ENCODE measurements at regions not wholly inside any gene's neighbourhood (a gene's known extent, or its start where the extent isn't known, plus 50 kb on each side); places are given as distances from the start of the nearest gene placed in this dataset.

DNA sequence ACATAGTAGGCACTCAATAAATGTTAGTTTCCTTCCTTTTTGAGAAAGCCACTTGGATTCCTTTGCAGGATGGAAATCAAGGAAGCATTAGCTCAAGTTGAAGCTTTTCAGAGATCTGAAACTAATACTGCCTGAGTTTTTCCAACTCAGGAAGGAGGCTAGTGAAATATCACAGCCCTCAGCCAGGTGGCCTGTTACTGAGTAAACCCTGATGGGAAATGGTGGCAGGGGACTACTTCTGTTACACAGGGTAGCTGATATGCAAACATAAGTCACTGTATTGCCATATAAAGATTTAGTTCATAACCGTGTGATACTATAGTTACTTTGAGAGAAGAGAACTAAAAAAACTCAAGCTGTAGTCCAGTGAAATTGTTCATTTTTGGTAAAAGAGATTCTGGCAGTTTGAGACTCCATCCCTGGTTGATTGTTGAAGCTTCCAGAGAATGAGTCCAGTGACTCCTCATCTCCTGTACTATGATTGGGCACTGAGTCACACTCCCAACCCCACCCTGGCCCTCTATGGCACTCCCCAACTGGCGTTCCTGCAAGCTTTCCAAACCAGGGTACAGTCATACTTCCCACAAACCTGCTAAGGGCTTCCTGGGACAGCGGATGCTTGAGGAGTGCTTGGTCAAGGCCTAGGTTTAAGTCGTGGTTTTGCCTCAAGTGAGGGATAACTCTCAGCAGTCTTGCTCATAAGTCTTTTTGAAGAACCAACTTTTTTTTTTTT is 81.8 kb downstream of the MID1IP1 start:
- DNase-seq (ENCODE audit: extremely low read depth in 1 of 11, low read depth in 9 of 11, low spot score in 4 of 11), result no peak

DNA sequence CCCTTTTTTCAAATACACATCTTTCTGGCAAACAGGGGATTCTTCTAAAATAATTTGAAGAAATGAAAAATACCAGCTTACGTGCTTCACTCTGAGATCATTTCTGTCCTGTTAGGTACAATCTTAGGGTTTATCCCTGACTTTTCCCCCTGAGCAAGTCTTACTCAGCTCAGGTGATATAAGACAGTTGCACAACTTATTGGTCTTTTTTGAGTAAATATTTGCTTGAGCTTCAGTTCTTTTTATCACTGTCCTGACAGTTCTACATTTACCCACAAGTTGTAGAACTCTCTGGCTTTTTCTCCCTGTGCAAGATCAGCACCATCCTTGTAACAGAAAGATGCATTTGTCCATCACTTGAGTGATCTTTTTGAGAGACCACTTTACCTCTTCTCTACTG is 84.9 kb downstream of the MID1IP1 start:
- DNase-seq (ENCODE audit: extremely low read depth in 1 of 11, low read depth in 9 of 11, low spot score in 4 of 11), result no peak

DNA sequence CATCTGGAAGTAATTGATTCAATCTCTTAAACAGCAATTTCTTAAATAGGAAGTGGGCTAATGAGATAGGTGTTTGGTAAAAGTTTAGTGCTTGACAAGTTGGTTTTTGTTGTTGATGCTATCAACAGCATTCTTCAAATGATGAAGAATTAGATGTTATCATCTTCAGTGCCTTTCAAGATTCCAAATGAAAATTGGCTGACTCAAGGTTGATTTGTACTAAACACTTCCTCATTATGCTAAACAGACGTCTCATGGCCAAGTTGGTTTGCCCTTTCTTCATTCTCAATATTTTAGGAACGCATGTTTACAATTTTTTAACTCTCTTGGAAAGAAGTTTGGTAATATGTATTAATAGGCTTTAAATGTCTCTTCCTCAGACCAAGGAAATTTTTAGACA is 86.0 kb downstream of the MID1IP1 start:
- DNase-seq (ENCODE audit: extremely low read depth in 1 of 11, low read depth in 9 of 11, low spot score in 4 of 11), result no peak

DNA sequence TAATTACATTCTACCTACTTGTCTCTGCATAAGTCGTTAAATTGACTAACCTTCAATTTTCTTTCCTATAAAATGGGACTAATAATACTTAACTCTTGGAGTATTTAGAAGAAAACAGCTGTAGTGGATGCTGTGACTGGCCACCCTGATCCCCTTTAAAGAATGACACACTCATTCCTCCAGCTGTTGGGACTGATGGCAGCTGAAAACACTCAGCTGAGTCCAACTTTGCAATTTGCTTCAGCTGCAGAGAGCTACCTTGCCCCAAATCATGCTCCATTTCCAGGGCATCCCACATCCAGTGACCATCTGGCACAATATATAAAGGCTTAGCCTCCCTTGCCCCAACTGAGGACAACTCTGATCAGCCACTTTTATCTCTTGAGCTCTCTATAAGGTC is 89.1 kb downstream of the MID1IP1 start:
- no peak for DNase-seq (ENCODE audit: extremely low read depth in 1 of 11, low read depth in 9 of 11, low spot score in 4 of 11)

DNA sequence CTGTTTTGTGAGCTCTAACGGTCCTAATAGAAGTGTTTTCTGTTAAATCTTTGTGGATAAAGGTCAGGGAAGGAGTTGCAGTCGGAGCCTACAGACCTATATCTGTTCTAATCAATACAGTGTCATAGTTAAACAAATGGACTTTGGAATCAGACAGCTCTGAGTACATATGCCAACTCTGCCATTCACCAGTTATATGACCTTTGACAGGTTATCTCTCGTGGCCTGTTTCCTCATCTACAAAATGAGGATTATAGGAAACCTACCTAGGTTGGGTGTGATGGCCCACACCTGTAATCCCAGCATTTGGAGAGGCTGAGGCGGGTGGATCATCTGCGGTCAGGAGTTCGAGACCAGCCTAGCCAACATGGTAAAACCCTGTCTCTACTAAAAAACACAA is 89.7 kb downstream of the MID1IP1 start:
- DNase-seq (ENCODE audit: extremely low read depth in 1 of 11, low read depth in 9 of 11, low spot score in 4 of 11), result no peak

DNA sequence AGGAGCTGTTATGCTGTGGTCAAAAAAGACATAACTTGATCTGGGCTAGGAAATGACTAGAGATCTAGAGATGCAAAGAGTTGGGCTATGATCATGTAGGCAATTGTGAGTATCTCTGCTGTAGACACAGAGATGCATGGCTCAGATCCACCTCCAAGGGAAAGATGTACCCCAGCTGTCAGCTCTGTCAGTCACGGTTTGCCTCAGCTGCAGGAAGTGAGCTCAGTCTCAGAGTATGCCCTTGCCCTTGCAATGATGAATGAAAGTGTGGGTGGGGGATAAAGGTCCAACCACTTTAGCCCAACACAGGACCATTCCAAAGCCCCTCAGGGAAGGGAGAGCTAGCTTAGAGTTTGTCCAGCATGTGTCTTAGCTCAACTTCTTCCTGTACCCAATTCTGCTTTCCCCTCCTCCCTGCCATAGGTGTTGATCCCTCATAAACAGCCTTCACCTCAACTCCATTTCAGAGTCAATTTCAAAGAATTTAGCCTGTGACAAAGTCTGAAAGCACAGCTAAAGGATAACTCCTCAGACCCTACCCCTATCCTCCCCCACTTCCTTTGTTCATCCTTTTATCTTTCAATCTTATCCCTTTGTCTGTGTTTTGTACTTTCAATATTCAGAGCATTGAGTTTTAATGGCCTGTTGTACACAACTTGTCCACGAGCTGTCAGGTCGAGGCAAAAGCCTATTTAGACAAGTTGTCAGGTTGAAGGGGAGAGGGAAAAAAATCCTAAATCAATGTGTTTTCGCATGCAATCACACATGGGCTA is 90.6 kb downstream of the MID1IP1 start:
- DNase-seq (ENCODE audit: extremely low read depth in 1 of 11, low read depth in 9 of 11, low spot score in 4 of 11), result no peak

DNA sequence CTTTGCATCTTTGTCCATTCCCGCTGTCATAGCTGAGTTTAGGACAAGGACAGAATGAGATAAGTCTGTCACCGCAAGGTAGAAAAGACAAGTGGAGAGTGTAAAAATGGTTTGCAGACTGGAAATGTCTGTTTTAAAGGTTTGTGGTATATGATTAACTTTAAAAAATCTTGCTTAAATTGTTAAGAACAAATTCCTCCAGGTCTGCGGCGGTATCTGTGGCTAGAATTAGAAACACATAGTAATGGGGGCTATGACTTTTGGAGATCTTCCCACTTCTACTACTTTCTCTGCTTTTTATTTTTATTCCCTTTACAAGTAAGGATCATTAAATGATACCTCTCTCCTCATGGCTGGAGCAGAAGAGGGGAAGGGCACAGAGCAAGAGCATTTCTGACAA is 92.2 kb downstream of the MID1IP1 start:
- DNase-seq (ENCODE audit: extremely low read depth in 1 of 11, low read depth in 9 of 11, low spot score in 4 of 11), result no peak

DNA sequence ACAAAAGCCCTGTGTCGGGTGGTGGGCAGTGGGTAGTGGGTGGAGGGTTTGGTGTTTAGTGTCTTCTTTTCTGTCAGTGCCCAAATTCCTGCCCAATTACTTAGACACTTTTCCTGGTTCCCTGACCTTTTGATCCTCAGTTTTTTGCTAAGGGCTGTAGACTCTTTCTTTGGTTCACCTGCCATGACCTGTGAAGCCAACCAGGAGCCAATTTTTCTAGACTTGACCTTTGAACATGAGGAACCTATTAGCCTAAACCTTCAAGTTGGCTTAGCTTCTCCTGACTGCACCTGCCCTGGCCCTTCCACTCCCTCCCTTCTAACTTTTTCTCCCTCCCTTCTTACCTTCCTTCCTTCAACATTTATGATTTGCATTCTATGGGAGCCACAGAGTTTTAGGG is 94.5 kb downstream of the MID1IP1 start:
- no peak for DNase-seq (ENCODE audit: extremely low read depth in 1 of 11, low read depth in 9 of 11, low spot score in 4 of 11)

DNA sequence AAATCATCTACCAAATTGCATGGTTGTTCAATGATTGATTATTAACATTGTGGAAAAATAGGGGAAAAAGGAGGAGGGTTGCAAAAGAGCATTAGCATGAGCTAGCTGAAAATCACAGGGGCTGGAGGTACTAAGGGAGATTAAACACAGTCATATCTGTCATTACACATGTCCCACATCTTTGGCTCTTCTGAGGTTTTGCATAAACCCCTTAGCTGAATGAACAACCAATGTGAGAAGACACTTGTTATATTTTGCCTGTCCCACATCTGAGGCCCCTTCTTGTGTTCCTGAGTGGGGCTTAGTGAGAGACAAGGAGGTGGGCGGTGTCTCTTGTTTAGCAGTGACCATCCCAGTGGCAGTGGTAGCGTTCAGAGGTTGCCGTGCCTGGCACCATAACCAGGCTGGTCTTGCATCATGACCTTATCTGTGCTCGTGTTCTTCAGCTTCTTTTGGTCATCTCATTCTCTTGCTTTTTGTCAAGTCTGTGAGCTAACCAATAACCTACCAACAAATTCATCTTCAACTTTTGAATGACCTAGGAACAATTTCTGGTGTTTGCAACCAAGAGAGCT is 95.6 kb downstream of the MID1IP1 start:
- DNase-seq (ENCODE audit: extremely low read depth in 1 of 11, low read depth in 9 of 11, low spot score in 4 of 11), result no peak

DNA sequence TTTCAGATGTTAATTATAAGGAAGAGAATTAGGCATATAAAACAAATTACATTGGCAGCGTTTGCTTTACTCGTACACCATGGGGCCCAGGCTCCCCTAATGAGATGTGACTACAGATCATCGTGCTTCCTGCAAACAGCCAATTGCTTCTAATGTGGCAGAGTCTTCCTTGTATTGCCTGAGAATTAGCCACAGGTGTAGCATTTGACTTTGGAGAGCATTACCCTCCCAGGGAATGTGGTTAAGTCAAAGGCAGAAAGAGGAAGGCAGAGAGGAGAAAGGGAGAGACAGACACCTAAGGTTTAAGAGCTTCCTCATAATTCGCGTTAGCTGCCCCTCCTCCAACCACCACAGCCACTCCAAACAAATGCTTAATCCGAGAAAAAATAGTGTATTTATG is 97.0 kb downstream of the MID1IP1 start:
- DNase-seq (ENCODE audit: extremely low read depth in 1 of 11, low read depth in 9 of 11, low spot score in 4 of 11), result no peak

DNA sequence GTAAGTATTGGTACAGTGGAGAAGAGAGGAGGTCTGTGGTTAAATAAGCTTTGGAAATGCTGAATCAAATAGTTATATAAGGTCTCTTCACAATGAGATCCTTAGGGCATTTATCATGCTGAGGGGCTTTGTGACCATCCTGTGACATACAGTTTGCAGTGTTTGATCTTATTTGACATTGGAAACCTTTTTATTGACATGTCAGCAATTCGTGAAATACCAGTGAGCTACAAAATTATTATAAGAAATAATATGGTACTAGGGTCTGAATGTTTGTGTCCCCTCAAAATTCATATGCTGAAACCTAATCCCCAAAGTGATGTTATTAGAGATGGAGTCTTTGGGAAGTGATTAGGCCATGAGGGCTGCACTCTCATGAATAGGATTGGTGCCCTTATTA is 98.4 kb downstream of the MID1IP1 start:
- DNase-seq (ENCODE audit: extremely low read depth in 1 of 11, low read depth in 9 of 11, low spot score in 4 of 11), result no peak

DNA sequence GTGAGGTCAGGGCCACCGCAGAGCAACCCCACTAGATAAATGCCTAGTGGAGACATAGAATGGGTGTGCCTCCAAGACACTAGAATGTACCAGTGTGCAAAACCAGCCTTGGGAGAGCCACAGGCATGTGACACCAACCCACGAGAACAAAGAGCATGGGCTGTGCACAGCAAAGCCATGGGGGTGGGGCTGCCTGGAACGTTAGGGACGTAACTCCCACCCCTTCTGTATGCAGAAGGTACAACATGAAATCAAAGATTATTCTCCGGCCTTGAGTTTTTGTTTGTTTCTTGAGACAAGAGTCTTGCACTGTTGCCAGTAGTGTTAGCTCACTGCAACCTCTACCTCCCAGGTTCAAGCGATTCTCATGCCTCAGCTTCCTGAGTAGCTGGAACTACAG is 99.5 kb downstream of the MID1IP1 start:
- DNase-seq (ENCODE audit: extremely low read depth in 1 of 11, low read depth in 9 of 11, low spot score in 4 of 11), result no peak

DNA sequence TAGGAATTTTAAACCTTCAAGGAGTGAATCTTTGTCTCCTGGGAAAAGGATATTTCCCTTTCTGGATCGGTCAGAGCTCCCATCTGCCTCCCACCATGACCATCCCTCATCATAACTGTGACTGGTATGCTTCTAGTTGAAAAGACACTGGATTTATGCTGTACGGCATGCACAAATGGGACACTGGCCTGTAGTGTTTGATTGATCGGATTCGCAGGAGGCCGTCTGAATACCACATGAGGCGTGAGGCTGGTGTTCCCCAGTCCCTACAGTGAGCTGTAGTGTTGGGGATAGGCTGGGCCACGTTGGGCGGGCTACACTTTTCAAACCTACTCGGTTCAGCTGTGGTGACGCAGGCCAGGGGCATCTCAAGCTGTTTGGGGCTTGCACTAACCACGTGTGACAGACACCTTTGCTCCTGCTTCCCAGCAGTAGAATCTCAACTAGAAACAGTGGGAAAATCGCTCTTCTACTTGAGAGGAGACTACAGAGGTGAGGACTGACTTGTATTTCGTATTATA is 101.8 kb downstream of the MID1IP1 start:
- DNase-seq (ENCODE audit: extremely low read depth in 1 of 11, low read depth in 9 of 11, low spot score in 4 of 11), result no peak

DNA sequence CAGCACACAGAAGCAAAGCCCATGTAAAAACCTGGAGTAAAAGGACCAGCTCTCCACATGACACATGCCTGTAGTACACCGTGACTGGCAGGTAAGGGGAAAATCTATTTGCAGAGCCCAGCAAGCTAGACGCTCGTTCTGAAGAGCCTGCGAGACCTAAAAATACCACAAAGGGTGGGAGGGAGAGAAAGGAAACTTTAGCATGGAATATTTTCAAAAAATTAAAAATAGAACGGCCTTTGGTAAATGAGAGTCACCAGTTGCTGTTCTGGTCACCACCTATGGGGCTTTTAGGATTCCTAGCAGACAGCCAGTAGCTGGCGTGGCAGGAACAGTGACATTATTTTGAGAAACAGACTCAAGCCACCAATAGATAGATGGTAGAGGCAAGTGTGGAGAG is 115.5 kb downstream of the MID1IP1 start:
- no peak for DNase-seq (ENCODE audit: extremely low read depth in 1 of 11, low read depth in 9 of 11, low spot score in 4 of 11)

DNA sequence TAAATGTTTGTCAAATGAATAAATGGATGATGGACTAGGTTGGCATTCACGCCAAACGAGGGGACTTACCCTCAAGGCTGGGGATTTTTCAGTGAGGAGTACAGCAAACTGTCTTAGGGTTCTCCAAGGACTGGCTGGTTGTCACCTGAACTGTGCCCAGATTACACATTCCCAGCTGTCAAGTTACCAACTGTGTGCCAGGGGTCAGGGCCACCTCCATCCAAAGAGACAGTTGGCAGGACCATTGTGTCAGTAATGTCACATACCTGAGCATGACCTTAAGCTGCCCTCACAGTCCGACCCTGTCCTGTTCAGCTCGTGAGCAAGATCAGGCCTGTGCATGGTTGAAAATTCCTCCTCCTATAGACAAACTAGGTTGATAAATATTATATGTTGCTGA is 116.7 kb downstream of the MID1IP1 start:
- no peak for DNase-seq (ENCODE audit: extremely low read depth in 1 of 11, low read depth in 9 of 11, low spot score in 4 of 11)

DNA sequence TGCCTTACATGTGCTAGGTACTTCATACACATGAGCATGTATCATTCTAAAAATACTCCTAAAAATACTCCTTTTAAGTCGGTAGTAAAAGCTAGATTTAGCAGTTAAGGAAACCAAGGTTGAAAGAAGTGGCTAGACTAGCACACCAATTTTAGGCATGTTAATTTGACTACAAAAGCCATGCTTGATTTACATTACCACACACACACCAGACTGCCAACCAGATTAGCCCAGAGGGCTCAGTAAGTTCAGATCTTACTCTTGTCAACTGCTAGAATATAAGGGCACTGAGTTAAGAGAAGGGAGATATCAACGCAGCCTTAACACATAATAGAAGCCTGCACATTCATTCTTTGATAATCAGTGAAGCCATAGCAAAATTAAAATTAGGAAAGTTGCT is 117.9 kb downstream of the MID1IP1 start:
- no peak for DNase-seq (ENCODE audit: extremely low read depth in 1 of 11, low read depth in 9 of 11, low spot score in 4 of 11)

DNA sequence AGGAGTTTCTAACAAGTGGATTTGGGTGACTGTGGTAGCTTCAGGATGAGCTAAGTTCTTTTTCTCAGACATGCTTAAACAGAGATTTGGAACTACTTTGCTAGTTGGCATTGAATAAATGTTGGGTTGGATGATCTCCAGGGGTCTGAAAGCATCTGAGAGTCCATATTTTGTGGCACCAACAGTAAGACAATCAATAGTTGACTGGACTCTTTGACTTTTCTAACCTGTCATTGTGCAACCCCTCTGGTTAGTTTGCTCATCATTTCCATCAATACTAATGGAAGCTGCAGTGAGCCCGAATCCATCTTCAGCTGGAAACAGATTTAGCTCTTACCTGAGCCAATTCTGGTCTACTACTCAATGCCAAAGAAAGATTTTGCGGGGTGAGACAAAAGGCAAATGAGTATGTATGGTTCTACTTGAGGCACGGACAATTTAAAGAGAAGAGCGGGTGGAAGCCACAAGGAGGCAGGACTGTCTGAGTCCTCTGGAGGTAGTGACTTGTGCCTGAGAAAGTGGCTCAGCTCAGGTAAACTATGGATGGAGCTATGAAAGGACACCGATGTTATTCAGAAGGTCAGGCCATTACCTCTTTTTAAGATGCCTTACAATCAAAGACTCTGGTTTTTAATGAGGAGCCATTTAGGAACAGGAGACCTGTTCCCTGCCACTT is 118.7 kb downstream of the MID1IP1 start:
- DNase-seq (ENCODE audit: extremely low read depth in 1 of 11, low read depth in 9 of 11, low spot score in 4 of 11), result no peak

DNA sequence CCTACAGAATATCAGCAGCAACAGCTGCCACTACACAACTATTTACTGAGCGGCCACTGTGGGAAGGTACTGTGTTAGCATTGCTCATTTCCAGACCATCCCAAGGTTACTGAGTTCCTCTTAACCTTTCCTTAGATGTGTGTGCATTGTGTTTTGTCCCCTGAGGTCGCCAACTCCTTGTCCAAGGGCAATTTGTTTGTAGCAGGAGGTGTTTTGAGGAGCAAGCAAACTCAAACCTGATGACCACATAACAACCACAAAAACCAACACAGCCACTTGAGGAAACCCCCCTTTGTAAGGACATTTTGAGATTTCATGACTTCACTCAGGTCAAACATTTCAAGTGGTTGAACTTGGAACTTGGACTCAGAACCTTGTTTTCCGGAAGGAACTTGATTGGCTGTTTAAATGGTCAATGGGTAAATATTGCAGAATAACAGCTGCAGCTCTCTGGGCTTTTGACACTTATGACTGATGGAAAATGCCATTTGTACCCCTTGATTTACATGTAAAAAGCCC is 122.3 kb downstream of the MID1IP1 start:
- no peak for DNase-seq (ENCODE audit: extremely low read depth in 1 of 11, low read depth in 9 of 11, low spot score in 4 of 11)

DNA sequence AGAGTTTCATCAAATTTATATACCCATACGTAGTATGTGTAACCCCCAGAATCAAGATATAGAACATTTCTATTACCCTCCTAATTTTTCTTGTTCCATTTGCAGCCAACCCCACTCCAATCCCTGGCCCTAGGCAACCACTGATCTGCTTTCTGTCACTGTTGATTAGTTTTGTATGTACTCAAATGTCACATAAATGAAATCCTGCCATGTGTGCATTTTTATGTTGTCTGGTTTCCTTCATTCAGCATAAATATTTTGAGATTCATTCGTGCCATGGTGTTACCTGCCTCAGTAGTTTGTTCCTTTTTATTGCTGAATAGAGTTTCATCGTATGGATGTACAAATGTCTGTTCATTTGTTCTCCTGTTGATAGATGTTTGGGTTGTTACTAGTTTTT is 126.3 kb downstream of the MID1IP1 start:
- no peak for DNase-seq (ENCODE audit: extremely low read depth in 1 of 11, low read depth in 9 of 11, low spot score in 4 of 11)

Data from renal cortex interstitium (tissue), 11 donors.